ENCODE measurements at regions not wholly inside any gene's neighbourhood (a gene's known extent, or its start where the extent isn't known, plus 50 kb on each side); places are given as distances from the start of the nearest gene placed in this dataset.

GRCh38 chr3:159860269-159861116 lies 128.1 kb upstream of the IL12A start:
- H3K4me3 ChIP-seq (ENCODE audit: low read depth, low read length): no peak overlapping the region
- H3K9me3 ChIP-seq (ENCODE audit: control insufficient read depth, insufficient read depth, low read depth, low read length): no peaks in the 10 kb centered on the region
- CTCF ChIA-PET: interaction anchor here (0.7 kb wide), 1 partner anchor 143 kb away, joined by 3 read pairs; no protein-coding TSS in a partner anchor
- POLR2A ChIA-PET: no interaction called here
- no peaks in the 10 kb centered on the region for H3K36me3 ChIP-seq (ENCODE audit: control insufficient read depth in 2 of 2, insufficient read depth in 1 of 2, low read length in 2 of 2)
- H3K4me1 ChIP-seq (ENCODE audit: control insufficient read depth, insufficient read depth, low read length): peaks cover 17% of the 10 kb centered on the region
- H3K27ac ChIP-seq (ENCODE audit: extremely low read depth, low read depth, low read length): no peak overlapping the region
- TF ChIP-seq HOXC10 (CRISPR knock-in tag; IDR thresholded peaks at IDR 0.05) (no peak), ZNF175 (tag by site-specific recombination; IDR thresholded peaks at IDR 0.05) (no peak), ZNF148 (tag by site-specific recombination; IDR thresholded peaks at IDR 0.05; ENCODE audit: borderline replicate concordance) (no peak), ZBTB7A (tag by site-specific recombination; IDR thresholded peaks at IDR 0.05; ENCODE audit: low read depth) (no peak), ZNF394 (tag by site-specific recombination; IDR thresholded peaks at IDR 0.05; ENCODE audit: borderline replicate concordance) (no peak), ZNF792 (tag by site-specific recombination; IDR thresholded peaks at IDR 0.05) (no peak)

- no peak for TF ChIP-seq INSM2 (tag by site-specific recombination; IDR thresholded peaks at IDR 0.05)
- TF ChIP-seq ZNF16 (tag by site-specific recombination; IDR thresholded peaks at IDR 0.05; ENCODE audit: low read depth): no peak
- TF ChIP-seq, protein P1, sequence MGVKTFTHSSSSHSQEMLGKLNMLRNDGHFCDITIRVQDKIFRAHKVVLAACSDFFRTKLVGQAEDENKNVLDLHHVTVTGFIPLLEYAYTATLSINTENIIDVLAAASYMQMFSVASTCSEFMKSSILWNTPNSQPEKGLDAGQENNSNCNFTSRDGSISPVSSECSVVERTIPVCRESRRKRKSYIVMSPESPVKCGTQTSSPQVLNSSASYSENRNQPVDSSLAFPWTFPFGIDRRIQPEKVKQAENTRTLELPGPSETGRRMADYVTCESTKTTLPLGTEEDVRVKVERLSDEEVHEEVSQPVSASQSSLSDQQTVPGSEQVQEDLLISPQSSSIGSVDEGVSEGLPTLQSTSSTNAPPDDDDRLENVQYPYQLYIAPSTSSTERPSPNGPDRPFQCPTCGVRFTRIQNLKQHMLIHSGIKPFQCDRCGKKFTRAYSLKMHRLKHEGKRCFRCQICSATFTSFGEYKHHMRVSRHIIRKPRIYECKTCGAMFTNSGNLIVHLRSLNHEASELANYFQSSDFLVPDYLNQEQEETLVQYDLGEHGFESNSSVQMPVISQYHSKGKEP (tag by site-specific recombination; IDR thresholded peaks at IDR 0.05): no peak
- TF ChIP-seq ZNF19 (tag by site-specific recombination; IDR thresholded peaks at IDR 0.05; ENCODE audit: low read depth): no peak
- no peak for TF ChIP-seq ZNF112 (tag by site-specific recombination; IDR thresholded peaks at IDR 0.05)
- TF ChIP-seq, protein P2, sequence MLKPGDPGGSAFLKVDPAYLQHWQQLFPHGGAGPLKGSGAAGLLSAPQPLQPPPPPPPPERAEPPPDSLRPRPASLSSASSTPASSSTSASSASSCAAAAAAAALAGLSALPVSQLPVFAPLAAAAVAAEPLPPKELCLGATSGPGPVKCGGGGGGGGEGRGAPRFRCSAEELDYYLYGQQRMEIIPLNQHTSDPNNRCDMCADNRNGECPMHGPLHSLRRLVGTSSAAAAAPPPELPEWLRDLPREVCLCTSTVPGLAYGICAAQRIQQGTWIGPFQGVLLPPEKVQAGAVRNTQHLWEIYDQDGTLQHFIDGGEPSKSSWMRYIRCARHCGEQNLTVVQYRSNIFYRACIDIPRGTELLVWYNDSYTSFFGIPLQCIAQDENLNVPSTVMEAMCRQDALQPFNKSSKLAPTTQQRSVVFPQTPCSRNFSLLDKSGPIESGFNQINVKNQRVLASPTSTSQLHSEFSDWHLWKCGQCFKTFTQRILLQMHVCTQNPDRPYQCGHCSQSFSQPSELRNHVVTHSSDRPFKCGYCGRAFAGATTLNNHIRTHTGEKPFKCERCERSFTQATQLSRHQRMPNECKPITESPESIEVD (tag by site-specific recombination; IDR thresholded peaks at IDR 0.05): 0 out of 2 replicates have a peak, but pooled peaks have one; percentile 13
- no peak for TF ChIP-seq SCRT1 (tag by site-specific recombination; IDR thresholded peaks at IDR 0.05; ENCODE audit: borderline replicate concordance)
- Histone ChIP-seq H3K27ac (ENCODE audit: extremely low read depth, low read depth, low read length) (no peak overlapping the region), H3K36me3 (ENCODE audit: control insufficient read depth in 2 of 2, insufficient read depth in 1 of 2, low read length in 2 of 2) (no peaks in the 10 kb centered on the region), H3K4me1 (ENCODE audit: control insufficient read depth, insufficient read depth, low read length) (peaks cover 17% of the 10 kb centered on the region), H3K9me3 (ENCODE audit: control insufficient read depth, insufficient read depth, low read depth, low read length) (no peaks in the 10 kb centered on the region), H3K4me3 (ENCODE audit: low read depth, low read length) (no peak overlapping the region)
- ChIA-PET CTCF (no interaction called here), POLR2A (no interaction called here)
Measured at GRCh38 chr3:159861369-159861987, 127.2 kb upstream of the IL12A start.

Data from HEK293 (cell line).